K562 (cell line): ENCODE measurements at regions not wholly inside any gene's neighbourhood (a gene's known extent, or its start where the extent isn't known, plus 50 kb on each side); places are given as distances from the start of the nearest gene placed in this dataset.

Experiments used
- ATAC-seq: fragments of 200-7000 bp; cut with Tn5 transposase; 3 replicates; pipeline ENCODE4 v1.9.1; 2020; ENCODE audit warnings: moderate library complexity
- BruUV-seq: library from RNA; stranded (reverse); fragments of 400-500 nt; replicated peaks from 2 replicates; lab custom pipeline; 2021; lab: Mats Ljungman, UMichigan
- CTCF ChIA-PET: fragments of 300-600 bp; formaldehyde crosslinking; extraction: SDS; loops from one replicate; lab custom pipeline; 2021; ENCODE audit warnings: low intra/inter-chr PET ratio; lab: Yijun Ruan, JAX
- POLR2A ChIA-PET: fragments of 300-600, 350-650 bp; sonication (Branson Sonifier 250); formaldehyde crosslinking; extraction: SDS; loops from one replicate; lab custom pipeline; 2021; ENCODE audit warnings: antibody characterized with exemption, inconsistent platforms; lab: Yijun Ruan, JAX
- DNase-seq, 4 experiments: peaks; one replicate each; pipeline versions ENCODE4 v3.0.0 to v3.0.0-alpha.2; 2011 to 2018; ENCODE audit warnings: low spot score in 3 of 4, mixed read lengths in 3 of 4; ENCODE audit errors: extremely low read depth in 1 of 4
- FAIRE-seq: peaks from 2 replicates; lab custom pipeline; 2011; peaks lifted over from hg19 to GRCh38; lab: Jason Lieb, UNC
- H2AFZ ChIP-seq: 2 replicates; pipeline ENCODE4 v1.6.0; 2011; ENCODE audit warnings: low read depth, low read length, control low read depth, inconsistent platforms
- H3K27ac ChIP-seq: fragments of 200-600 bp; 3 replicates; pipeline ENCODE4 v1.8.0; 2011; ENCODE audit warnings: low read depth, mild to moderate bottlenecking, control low read depth, inconsistent platforms, low read length, moderate library complexity, mixed read lengths; ENCODE audit errors: extremely low read depth
- H3K27me3 ChIP-seq, 2 experiments: fragments of 300-600 bp in 1 of 2; 2 replicates in 1 of 2; 3 replicates in 1 of 2; pipeline versions ENCODE4 v1.6.0 to v1.8.0; 2011; ENCODE audit warnings: inconsistent platforms in 2 of 2, low read length in 2 of 2, mild to moderate bottlenecking in 1 of 2, mixed read lengths in 1 of 2, moderate library complexity in 1 of 2; ENCODE audit not compliant: control insufficient read depth in 2 of 2, insufficient read depth in 2 of 2
- H3K36me3 ChIP-seq: fragments of 300-600 bp; 3 replicates; pipeline ENCODE4 v1.8.0; 2011; ENCODE audit warnings: mild to moderate bottlenecking, low read length, inconsistent platforms; ENCODE audit not compliant: control insufficient read depth, insufficient read depth
- H3K4me1 ChIP-seq, 2 experiments: fragments of 200-600 bp in 1 of 2; replicated peaks in 1 of 2; 2 replicates in 1 of 2; 3 replicates in 1 of 2; pipeline versions ENCODE4 v1.5.1 to v1.8.0; 2011; ENCODE audit warnings: inconsistent platforms in 2 of 2, low read length in 2 of 2, mild to moderate bottlenecking in 1 of 2, mixed read lengths in 1 of 2, moderate library complexity in 1 of 2; ENCODE audit not compliant: control insufficient read depth in 2 of 2, insufficient read depth in 2 of 2
- H3K4me2 ChIP-seq: 2 replicates; pipeline ENCODE4 v1.6.1; 2011; ENCODE audit warnings: low read length, control low read depth, inconsistent platforms, mixed read lengths; ENCODE audit not compliant: insufficient read depth
- H3K4me3 ChIP-seq: fragments of 200-600 bp; sonication (generic), shearing (Covaris generic); 2 replicates; pipeline ENCODE4 v1.5.1; 2016; ENCODE audit warnings: control low read depth, inconsistent platforms
- H3K79me2 ChIP-seq: fragments of 200-600 bp; 3 replicates; pipeline ENCODE4 v1.8.0; 2011; ENCODE audit warnings: low read length, inconsistent platforms; ENCODE audit not compliant: control insufficient read depth, insufficient read depth
- H3K9ac ChIP-seq, 2 experiments: 2 replicates each; pipeline versions ENCODE4 v1.6.0 to v1.6.1; 2011; ENCODE audit warnings: low read depth in 2 of 2, low read length in 2 of 2, control low read depth in 1 of 2, inconsistent platforms in 1 of 2, mild to moderate bottlenecking in 1 of 2, mixed read lengths in 1 of 2; ENCODE audit not compliant: insufficient read depth in 1 of 2
- H3K9me1 ChIP-seq: one replicate; pipeline ENCODE4 v1.6.0; 2011; ENCODE audit warnings: inconsistent platforms, mild to moderate bottlenecking, low read length, moderate library complexity; ENCODE audit not compliant: control insufficient read depth, insufficient read depth
- H3K9me3 ChIP-seq: replicated peaks from 2 replicates; pipeline ENCODE4 v1.5.1; 2011; ENCODE audit warnings: low read depth, low read length, inconsistent platforms; ENCODE audit not compliant: control insufficient read depth, insufficient read depth
- H4K20me1 ChIP-seq: replicated peaks from 2 replicates; pipeline ENCODE4 v1.6.1; 2011; ENCODE audit warnings: low read length, inconsistent platforms, mixed read lengths; ENCODE audit not compliant: control insufficient read depth, insufficient read depth
- CHD1 ChIP-seq: fragments of 200-600 bp; sonication (generic); IDR thresholded peaks from one replicate; pipeline ENCODE4 v1.6.1; 2012; ENCODE audit warnings: mild to moderate bottlenecking, moderate library complexity, low read length, inconsistent platforms
- DIDO1 ChIP-seq: fragments of 450-650 bp; IDR thresholded peaks from 2 replicates; pipeline ENCODE4 v1.6.1; 2016; ENCODE audit warnings: low read depth, missing biosample characterization, missing genetic modification characterization
- NR3C1 ChIP-seq: sonication (generic); formaldehyde crosslinking; IDR thresholded peaks from 2 replicates; pipeline ENCODE4 v1.8.1; 2022; ENCODE audit warnings: missing genetic modification reagents
- POLR2G ChIP-seq: fragments of 200-400 bp; formaldehyde crosslinking; IDR thresholded peaks from 2 replicates; pipeline ENCODE4 v1.6.1; 2017; ENCODE audit warnings: low read depth, mild to moderate bottlenecking, antibody characterized with exemption, low read length, moderate library complexity
- RBM34 ChIP-seq: fragments of 200-400 bp; formaldehyde crosslinking; IDR thresholded peaks from 2 replicates; pipeline ENCODE4 v1.6.1; 2018; ENCODE audit warnings: low read length, borderline replicate concordance; ENCODE audit not compliant: insufficient read depth
- TEAD2 ChIP-seq: fragments of 450-650 bp; IDR thresholded peaks from 2 replicates; pipeline ENCODE4 v1.6.1; 2016; ENCODE audit warnings: missing genetic modification characterization, control low read depth, missing compliant biosample characterization
- ZBED1 ChIP-seq: IDR thresholded peaks from 2 replicates; pipeline ENCODE4 v1.6.1; 2014
- ZKSCAN8 ChIP-seq: fragments of 200-800 bp; sonication (Bioruptor generic); IDR thresholded peaks from 2 replicates; pipeline ENCODE4 v1.6.1; 2016; ENCODE audit warnings: missing genetic modification characterization, missing compliant biosample characterization
- ZNF174 ChIP-seq: fragments of 250-450 bp; sonication (Bioruptor Pico); IDR thresholded peaks from 2 replicates; pipeline ENCODE4 v1.4.0; 2020; ENCODE audit warnings: mild to moderate bottlenecking
- ZNF324 ChIP-seq: fragments of 250-450 bp; sonication (Bioruptor Pico); IDR thresholded peaks from 2 replicates; pipeline ENCODE4 v1.4.0; 2020; ENCODE audit warnings: mild to moderate bottlenecking
- whole genome bisulfite sequencing: fragments of 100-300 bp; shearing (Covaris generic); methylation state at CpG from one replicate; pipeline ENCODE4 v1.1.6; 2016; ENCODE audit warnings: low coverage, mixed read lengths; ENCODE audit not compliant: insufficient coverage; ENCODE audit errors: missing lambda C conversion rate; 5-methylcytosine and 5-hydroxymethylcytosine counted together
- in situ Hi-C: fragments of 300-500 bp; cut with MboI; formaldehyde crosslinking; loops from 4 replicates; pipeline ENCODE4 v1.15.0; 2018; ENCODE audit warnings: inconsistent platforms, mixed read lengths
- intact Hi-C: fragments of 100-400 bp; cut with micrococcal nuclease; formaldehyde crosslinking; loops from 2 replicates; pipeline ENCODE4 v1.14.2; 2022
- TF ChIP-seq, protein P1 (sequence below): fragments of 450-650 bp; IDR thresholded peaks from 2 replicates; pipeline ENCODE4 v1.6.1; 2016; ENCODE audit warnings: antibody characterized with exemption
- TF ChIP-seq, protein P2 (sequence below): fragments of 450-650 bp; conservative IDR thresholded peaks from 2 replicates; pipeline ENCODE4 v1.6.1; 2016; ENCODE audit warnings: missing genetic modification characterization, low read depth, mild to moderate bottlenecking, control low read depth, missing compliant biosample characterization

GRCh38 chr20:6864740-6865139 is 97.3 kb downstream of the BMP2 start:
- no peak for FAIRE-seq
- H3K4me2 ChIP-seq = no peak overlapping the region
- no peak overlapping the region for H3K4me3 ChIP-seq
- no peaks in the 10 kb centered on the region for H3K36me3 ChIP-seq
- no TSS peak for BruUV-seq
- H3K27ac ChIP-seq = no peak overlapping the region
- no peak overlapping the region for H2AFZ ChIP-seq
- no peak for DNase-seq
- H3K9ac ChIP-seq = no peak overlapping the region
- POLR2A ChIA-PET = no interaction called here
- H4K20me1 ChIP-seq = no peaks in the 10 kb centered on the region
- H3K27me3 ChIP-seq = no peaks in the 10 kb centered on the region
- H3K9me1 ChIP-seq = no peaks in the 10 kb centered on the region
- no peaks in the 10 kb centered on the region for H3K79me2 ChIP-seq
- TF ChIP-seq RBM34 (no peak), CHD1 (no peak)
- TF ChIP-seq, all 486 proteins: peak for 0
- no peaks in the 10 kb centered on the region for H3K4me1 ChIP-seq
- in situ Hi-C loops = no loop called here
- intact Hi-C loops = no loop called here
- 0% methylated on average over 5 of the region's 5 CpGs for WGBS
- no peaks in the 10 kb centered on the region for H3K9me3 ChIP-seq
- no peak for ATAC-seq
- CTCF ChIA-PET = no interaction called here

DNA sequence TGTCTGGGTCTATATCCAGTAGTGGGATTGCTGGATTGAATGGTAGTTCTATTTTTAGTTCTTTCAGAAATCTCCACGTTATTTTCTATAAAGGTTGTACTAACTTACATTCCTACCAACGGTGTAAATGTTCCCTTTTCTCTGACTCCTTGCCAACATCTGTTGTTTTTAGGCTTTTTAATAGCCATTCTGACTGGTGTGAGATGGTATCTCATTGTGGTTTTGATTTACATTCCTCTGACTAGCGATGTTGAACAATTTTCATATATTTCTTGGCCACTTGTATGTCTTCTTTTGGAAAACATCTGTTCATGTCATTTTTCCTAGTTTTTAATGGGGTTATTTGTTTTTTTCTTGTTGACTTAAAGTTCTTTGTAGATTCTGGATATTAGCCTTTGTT is 99.3 kb downstream of the BMP2 start:
- H3K9ac ChIP-seq = no peak overlapping the region
- H3K27me3 ChIP-seq = no peaks in the 10 kb centered on the region
- H4K20me1 ChIP-seq = no peaks in the 10 kb centered on the region
- no peak overlapping the region for H3K4me2 ChIP-seq
- H3K79me2 ChIP-seq = no peaks in the 10 kb centered on the region
- no TSS peak for BruUV-seq
- no peaks in the 10 kb centered on the region for H3K9me1 ChIP-seq
- H3K4me3 ChIP-seq = no peak overlapping the region
- FAIRE-seq (no peak), ATAC-seq (no peak), DNase-seq (no peak)
- H3K9me3 ChIP-seq = no peaks in the 10 kb centered on the region
- H3K27ac ChIP-seq = no peak overlapping the region
- no peaks in the 10 kb centered on the region for H3K36me3 ChIP-seq
- ChIA-PET CTCF (no interaction called here), POLR2A (no interaction called here)
- H2AFZ ChIP-seq = no peak overlapping the region
- TF ChIP-seq ZBED1 (no peak), NR3C1 (CRISPR knock-in tag) (no peak), ZNF174 (CRISPR knock-in tag) (no peak), DIDO1 (tag) (no peak), ZNF324 (CRISPR knock-in tag) (no peak), POLR2G (no peak), TEAD2 (tag) (no peak), ZKSCAN8 (no peak)
- TF ChIP-seq, protein P1, sequence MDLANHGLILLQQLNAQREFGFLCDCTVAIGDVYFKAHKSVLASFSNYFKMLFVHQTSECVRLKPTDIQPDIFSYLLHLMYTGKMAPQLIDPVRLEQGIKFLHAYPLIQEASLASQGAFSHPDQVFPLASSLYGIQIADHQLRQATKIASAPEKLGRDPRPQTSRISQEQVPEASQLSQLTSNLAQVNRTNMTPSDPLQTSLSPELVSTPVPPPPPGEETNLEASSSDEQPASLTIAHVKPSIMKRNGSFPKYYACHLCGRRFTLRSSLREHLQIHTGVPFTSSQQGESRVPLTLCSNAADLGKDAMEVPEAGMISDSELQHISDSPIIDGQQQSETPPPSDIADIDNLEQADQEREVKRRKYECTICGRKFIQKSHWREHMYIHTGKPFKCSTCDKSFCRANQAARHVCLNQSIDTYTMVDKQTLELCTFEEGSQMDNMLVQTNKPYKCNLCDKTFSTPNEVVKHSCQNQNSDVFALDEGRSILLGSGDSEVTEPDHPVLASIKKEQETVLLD = no peak
- TF ChIP-seq, protein P2, sequence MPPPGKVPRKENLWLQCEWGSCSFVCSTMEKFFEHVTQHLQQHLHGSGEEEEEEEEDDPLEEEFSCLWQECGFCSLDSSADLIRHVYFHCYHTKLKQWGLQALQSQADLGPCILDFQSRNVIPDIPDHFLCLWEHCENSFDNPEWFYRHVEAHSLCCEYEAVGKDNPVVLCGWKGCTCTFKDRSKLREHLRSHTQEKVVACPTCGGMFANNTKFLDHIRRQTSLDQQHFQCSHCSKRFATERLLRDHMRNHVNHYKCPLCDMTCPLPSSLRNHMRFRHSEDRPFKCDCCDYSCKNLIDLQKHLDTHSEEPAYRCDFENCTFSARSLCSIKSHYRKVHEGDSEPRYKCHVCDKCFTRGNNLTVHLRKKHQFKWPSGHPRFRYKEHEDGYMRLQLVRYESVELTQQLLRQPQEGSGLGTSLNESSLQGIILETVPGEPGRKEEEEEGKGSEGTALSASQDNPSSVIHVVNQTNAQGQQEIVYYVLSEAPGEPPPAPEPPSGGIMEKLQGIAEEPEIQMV (tag) = no peak
- H3K4me1 ChIP-seq = no peaks in the 10 kb centered on the region
- intact Hi-C loops = no loop called here
- WGBS = 0% methylated on average over 3 of the region's 3 CpGs
- in situ Hi-C loops = no loop called here
